ENCODE measurements at regions not wholly inside any gene's neighbourhood (a gene's known extent, or its start where the extent isn't known, plus 50 kb on each side); places are given as distances from the start of the nearest gene placed in this dataset.

GRCh38 chr4:180330521-180330920 lies 1912.7 kb upstream of the TENM3 start:
- TF ChIP-seq CTCF (IDR thresholded peaks at IDR 0.05; ENCODE audit: insufficient read depth, low read depth, low read length) (no peak), EZH2 (IDR thresholded peaks at IDR 0.05; ENCODE audit: insufficient read depth, low read length) (no peak)
